WTC11 (cell line): ENCODE measurements at regions not wholly inside any gene's neighbourhood (a gene's known extent, or its start where the extent isn't known, plus 50 kb on each side); places are given as distances from the start of the nearest gene placed in this dataset.

Experiments
- ATAC-seq: fragments of 200-7000 bp; cut with Tn5 transposase; 2 replicates; pipeline ENCODE4 v1.10.0; 2021; ENCODE audit warnings: mild to moderate bottlenecking, moderate library complexity
- CTCF ChIA-PET: fragments of 300-600 bp; sonication (Branson Sonifier 250); formaldehyde crosslinking; loops from one replicate; lab custom pipeline; 2021; ENCODE audit warnings: antibody characterized with exemption; lab: Charles Lee
- POLR2A ChIA-PET: fragments of 350-600 bp; sonication (Branson Sonifier 250); formaldehyde crosslinking; loops from one replicate; lab custom pipeline; 2021; ENCODE audit warnings: antibody characterized with exemption; lab: Charles Lee
- DNase-seq: peaks from one replicate; pipeline ENCODE4 v3.0.0; 2021; ENCODE audit warnings: low spot score
- H3K27ac Mint-ChIP-seq: 2 replicates; pipeline ENCODE4 v1.8.0; 2021; ENCODE audit warnings: mixed read lengths
- H3K27me3 Mint-ChIP-seq: 2 replicates; pipeline ENCODE4 v1.8.0; 2021; ENCODE audit warnings: low read depth, mild to moderate bottlenecking, moderate library complexity, mixed read lengths
- H3K36me3 Mint-ChIP-seq: 2 replicates; pipeline ENCODE4 v1.8.0; 2021; ENCODE audit warnings: mixed read lengths
- H3K4me1 Mint-ChIP-seq: 2 replicates; pipeline ENCODE4 v1.8.0; 2022; ENCODE audit warnings: mixed read lengths
- H3K4me3 Mint-ChIP-seq: 2 replicates; pipeline ENCODE4 v1.8.0; 2021; ENCODE audit warnings: mild to moderate bottlenecking, moderate library complexity, mixed read lengths
- H3K9me3 Mint-ChIP-seq: 2 replicates; pipeline ENCODE4 v1.8.0; 2021; ENCODE audit warnings: mixed read lengths
- ATF1 ChIP-seq: sonication (generic); formaldehyde crosslinking; IDR thresholded peaks from 2 replicates; pipeline ENCODE4 v1.8.1; 2023; ENCODE audit warnings: mild to moderate bottlenecking, moderate library complexity, missing genetic modification reagents
- CREM ChIP-seq: sonication (generic); formaldehyde crosslinking; IDR thresholded peaks from 2 replicates; pipeline ENCODE4 v1.8.1; 2022; ENCODE audit warnings: mild to moderate bottlenecking, missing genetic modification reagents, moderate library complexity
- ETV6 ChIP-seq: sonication (generic); formaldehyde crosslinking; IDR thresholded peaks from 2 replicates; pipeline ENCODE4 v1.8.1; 2022; ENCODE audit warnings: mild to moderate bottlenecking, missing genetic modification reagents
- FOXP1 ChIP-seq: sonication (generic); formaldehyde crosslinking; IDR thresholded peaks from 2 replicates; pipeline ENCODE4 v1.8.0; 2022; ENCODE audit warnings: missing genetic modification reagents, mild to moderate bottlenecking, moderate library complexity, borderline replicate concordance
- IRF2 ChIP-seq: sonication (generic); formaldehyde crosslinking; IDR thresholded peaks from 2 replicates; pipeline ENCODE4 v1.8.0; 2022; ENCODE audit warnings: low read depth, missing genetic modification reagents, borderline replicate concordance
- MXD4 ChIP-seq: fragments of 250-450 bp; sonication (Bioruptor Pico); IDR thresholded peaks from 2 replicates; pipeline ENCODE4 v1.8.0; 2021; ENCODE audit warnings: mild to moderate bottlenecking, moderate library complexity, borderline replicate concordance
- NFATC4 ChIP-seq: fragments of 250-450 bp; sonication (Bioruptor Pico); IDR thresholded peaks from 2 replicates; pipeline ENCODE4 v1.9.0; 2021; ENCODE audit warnings: mild to moderate bottlenecking
- OVOL2 ChIP-seq: fragments of 250-450 bp; sonication (Bioruptor Pico); IDR thresholded peaks from 2 replicates; pipeline ENCODE4 v1.9.0; 2021; ENCODE audit warnings: mild to moderate bottlenecking, borderline replicate concordance
- SMAD3 ChIP-seq: sonication (generic); formaldehyde crosslinking; IDR thresholded peaks from 2 replicates; pipeline ENCODE4 v1.8.0; 2022; ENCODE audit warnings: missing genetic modification reagents, mild to moderate bottlenecking, borderline replicate concordance
- SMAD4 ChIP-seq: sonication (generic); formaldehyde crosslinking; IDR thresholded peaks from 2 replicates; pipeline ENCODE4 v1.8.0; 2022; ENCODE audit warnings: mild to moderate bottlenecking, missing genetic modification reagents
- SP1 ChIP-seq: sonication (generic); formaldehyde crosslinking; conservative IDR thresholded peaks from 2 replicates; pipeline ENCODE4 v1.8.1; 2022; ENCODE audit warnings: missing genetic modification reagents
- TEAD1 ChIP-seq: sonication (generic); formaldehyde crosslinking; IDR thresholded peaks from 2 replicates; pipeline ENCODE4 v1.8.0; 2022; ENCODE audit warnings: mild to moderate bottlenecking, missing genetic modification reagents
- ZBTB21 ChIP-seq: sonication (generic); formaldehyde crosslinking; IDR thresholded peaks from 2 replicates; pipeline ENCODE4 v1.8.1; 2023; ENCODE audit warnings: mild to moderate bottlenecking, missing genetic modification reagents, borderline replicate concordance
- ZNF121 ChIP-seq: sonication (generic); formaldehyde crosslinking; IDR thresholded peaks from 2 replicates; pipeline ENCODE4 v1.8.0; 2023; ENCODE audit warnings: missing genetic modification reagents
- ZNF232 ChIP-seq: sonication (generic); formaldehyde crosslinking; IDR thresholded peaks from 2 replicates; pipeline ENCODE4 v1.8.0; 2022; ENCODE audit warnings: mild to moderate bottlenecking, missing genetic modification reagents
- ZNF416 ChIP-seq: fragments of 250-450 bp; sonication (Bioruptor Pico); IDR thresholded peaks from 2 replicates; pipeline ENCODE4 v1.9.0; 2021; ENCODE audit warnings: mild to moderate bottlenecking, inconsistent platforms
- TF ChIP-seq, protein P1 (sequence below): sonication (generic); formaldehyde crosslinking; IDR thresholded peaks from 2 replicates; pipeline ENCODE4 v1.8.0; 2022; ENCODE audit warnings: mild to moderate bottlenecking, missing genetic modification reagents
- TF ChIP-seq, protein P2 (sequence below): sonication (generic); formaldehyde crosslinking; conservative IDR thresholded peaks from 2 replicates; pipeline ENCODE4 v1.8.1; 2023; ENCODE audit warnings: mild to moderate bottlenecking, low read depth, missing genetic modification reagents, moderate library complexity
- TF ChIP-seq, protein P3 (sequence below): sonication (generic); formaldehyde crosslinking; IDR thresholded peaks from 2 replicates; pipeline ENCODE4 v1.8.1; 2023; ENCODE audit warnings: mild to moderate bottlenecking, missing genetic modification reagents
- TF ChIP-seq, protein P4 (sequence below): sonication (generic); formaldehyde crosslinking; IDR thresholded peaks from 2 replicates; pipeline ENCODE4 v1.8.0; 2023; ENCODE audit warnings: missing genetic modification reagents, mild to moderate bottlenecking, borderline replicate concordance

DNA sequence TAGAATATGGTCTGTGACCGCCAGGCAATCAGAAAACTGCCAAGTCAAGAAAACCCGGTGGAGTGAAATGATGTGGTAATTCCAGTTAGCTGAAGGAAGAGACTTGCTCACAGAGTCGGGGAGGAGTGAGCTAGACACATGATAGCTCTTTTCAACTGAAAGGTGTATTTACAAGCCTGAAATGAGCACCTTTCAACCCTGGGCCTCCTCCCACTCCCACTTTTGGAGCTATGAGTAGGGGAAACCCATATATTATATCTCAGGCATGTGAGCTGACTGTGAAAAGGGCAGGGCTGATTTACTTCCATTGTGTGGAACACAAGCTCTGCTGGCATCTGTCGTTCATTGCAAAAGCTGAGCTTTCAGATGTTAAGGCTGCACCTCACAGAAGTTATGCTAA, 960.2 kb downstream of the TUSC7 start:
- H3K27me3 Mint-ChIP-seq = no peaks in the 10 kb centered on the region
- POLR2A ChIA-PET = interaction anchor here (1.2 kb wide), 1 partner anchor 13 kb away, joined by 4 read pairs; no protein-coding TSS in a partner anchor

DNA sequence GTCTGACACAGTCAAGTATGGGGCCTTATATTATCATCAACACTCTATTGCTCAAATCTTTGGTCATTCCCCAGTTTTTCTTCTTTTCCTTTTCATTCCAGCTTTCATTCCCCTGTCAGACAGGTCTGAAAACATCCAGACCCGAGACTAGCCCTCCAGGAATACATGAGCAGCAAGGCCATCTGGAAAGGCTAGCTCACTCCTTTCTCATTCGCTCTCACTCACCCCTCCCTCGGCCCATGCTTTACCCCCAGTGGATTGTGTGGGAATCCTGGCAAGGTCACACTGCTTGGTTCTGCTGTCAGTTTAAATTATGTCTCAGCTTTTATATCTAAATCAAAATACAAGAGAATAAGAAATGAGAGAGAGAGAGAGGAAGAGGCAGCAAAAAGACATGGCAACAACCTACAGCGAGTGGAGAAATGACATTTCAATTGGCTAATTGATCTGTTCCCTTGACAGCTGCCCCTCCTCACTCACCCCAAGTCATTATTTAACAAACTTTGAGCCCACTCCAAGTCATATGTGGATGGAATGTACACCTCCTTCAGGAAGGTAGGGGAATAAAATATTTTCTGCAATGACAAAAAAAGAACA, 962.2 kb downstream of the TUSC7 start:
- DNase-seq (no peak), ATAC-seq (no peak)
- H3K9me3 Mint-ChIP-seq = no peaks in the 10 kb centered on the region
- no peak overlapping the region for H3K27ac Mint-ChIP-seq
- H3K4me1 Mint-ChIP-seq = peaks cover 5% of the 10 kb centered on the region; the same call in 1 of the 2 replicates
- H3K27me3 Mint-ChIP-seq = no peaks in the 10 kb centered on the region
- TF ChIP-seq ZNF416 (CRISPR knock-in tag) (no peak), CREM (no peak), SMAD4 (no peak), OVOL2 (CRISPR knock-in tag) (no peak), SMAD3 (CRISPR knock-in tag) (no peak)
- no peak overlapping the region for H3K4me3 Mint-ChIP-seq
- ChIA-PET POLR2A (no interaction called here), CTCF (no interaction called here)
- no peaks in the 10 kb centered on the region for H3K36me3 Mint-ChIP-seq

More for the DNA sequence above, 960.2 kb downstream of the TUSC7 start:
- no peak overlapping the region for H3K27ac Mint-ChIP-seq
- CTCF ChIA-PET = no interaction called here
- ATAC-seq (no peak; the same call in 1 of the 2 replicates), DNase-seq (no peak)
- no peak overlapping the region for H3K4me3 Mint-ChIP-seq
- H3K4me1 Mint-ChIP-seq = peaks cover 10% of the 10 kb centered on the region; the same call in 1 of the 2 replicates
- H3K9me3 Mint-ChIP-seq = no peaks in the 10 kb centered on the region
- TF ChIP-seq SP1 (CRISPR knock-in tag) (no peak), MXD4 (CRISPR knock-in tag) (no peak), IRF2 (CRISPR knock-in tag) (no peak), ATF1 (CRISPR knock-in tag) (no peak), NFATC4 (CRISPR knock-in tag) (no peak), ZNF121 (CRISPR knock-in tag) (no peak)
- TF ChIP-seq, protein P1, sequence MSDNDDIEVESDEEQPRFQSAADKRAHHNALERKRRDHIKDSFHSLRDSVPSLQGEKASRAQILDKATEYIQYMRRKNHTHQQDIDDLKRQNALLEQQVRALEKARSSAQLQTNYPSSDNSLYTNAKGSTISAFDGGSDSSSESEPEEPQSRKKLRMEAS (CRISPR knock-in tag) = no peak
- TF ChIP-seq, protein P2, sequence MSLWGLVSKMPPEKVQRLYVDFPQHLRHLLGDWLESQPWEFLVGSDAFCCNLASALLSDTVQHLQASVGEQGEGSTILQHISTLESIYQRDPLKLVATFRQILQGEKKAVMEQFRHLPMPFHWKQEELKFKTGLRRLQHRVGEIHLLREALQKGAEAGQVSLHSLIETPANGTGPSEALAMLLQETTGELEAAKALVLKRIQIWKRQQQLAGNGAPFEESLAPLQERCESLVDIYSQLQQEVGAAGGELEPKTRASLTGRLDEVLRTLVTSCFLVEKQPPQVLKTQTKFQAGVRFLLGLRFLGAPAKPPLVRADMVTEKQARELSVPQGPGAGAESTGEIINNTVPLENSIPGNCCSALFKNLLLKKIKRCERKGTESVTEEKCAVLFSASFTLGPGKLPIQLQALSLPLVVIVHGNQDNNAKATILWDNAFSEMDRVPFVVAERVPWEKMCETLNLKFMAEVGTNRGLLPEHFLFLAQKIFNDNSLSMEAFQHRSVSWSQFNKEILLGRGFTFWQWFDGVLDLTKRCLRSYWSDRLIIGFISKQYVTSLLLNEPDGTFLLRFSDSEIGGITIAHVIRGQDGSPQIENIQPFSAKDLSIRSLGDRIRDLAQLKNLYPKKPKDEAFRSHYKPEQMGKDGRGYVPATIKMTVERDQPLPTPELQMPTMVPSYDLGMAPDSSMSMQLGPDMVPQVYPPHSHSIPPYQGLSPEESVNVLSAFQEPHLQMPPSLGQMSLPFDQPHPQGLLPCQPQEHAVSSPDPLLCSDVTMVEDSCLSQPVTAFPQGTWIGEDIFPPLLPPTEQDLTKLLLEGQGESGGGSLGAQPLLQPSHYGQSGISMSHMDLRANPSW (CRISPR knock-in tag) = no peak
- TF ChIP-seq, protein P3, sequence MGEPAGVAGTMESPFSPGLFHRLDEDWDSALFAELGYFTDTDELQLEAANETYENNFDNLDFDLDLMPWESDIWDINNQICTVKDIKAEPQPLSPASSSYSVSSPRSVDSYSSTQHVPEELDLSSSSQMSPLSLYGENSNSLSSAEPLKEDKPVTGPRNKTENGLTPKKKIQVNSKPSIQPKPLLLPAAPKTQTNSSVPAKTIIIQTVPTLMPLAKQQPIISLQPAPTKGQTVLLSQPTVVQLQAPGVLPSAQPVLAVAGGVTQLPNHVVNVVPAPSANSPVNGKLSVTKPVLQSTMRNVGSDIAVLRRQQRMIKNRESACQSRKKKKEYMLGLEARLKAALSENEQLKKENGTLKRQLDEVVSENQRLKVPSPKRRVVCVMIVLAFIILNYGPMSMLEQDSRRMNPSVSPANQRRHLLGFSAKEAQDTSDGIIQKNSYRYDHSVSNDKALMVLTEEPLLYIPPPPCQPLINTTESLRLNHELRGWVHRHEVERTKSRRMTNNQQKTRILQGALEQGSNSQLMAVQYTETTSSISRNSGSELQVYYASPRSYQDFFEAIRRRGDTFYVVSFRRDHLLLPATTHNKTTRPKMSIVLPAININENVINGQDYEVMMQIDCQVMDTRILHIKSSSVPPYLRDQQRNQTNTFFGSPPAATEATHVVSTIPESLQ (CRISPR knock-in tag) = no peak
- no peaks in the 10 kb centered on the region for H3K36me3 Mint-ChIP-seq

DNA sequence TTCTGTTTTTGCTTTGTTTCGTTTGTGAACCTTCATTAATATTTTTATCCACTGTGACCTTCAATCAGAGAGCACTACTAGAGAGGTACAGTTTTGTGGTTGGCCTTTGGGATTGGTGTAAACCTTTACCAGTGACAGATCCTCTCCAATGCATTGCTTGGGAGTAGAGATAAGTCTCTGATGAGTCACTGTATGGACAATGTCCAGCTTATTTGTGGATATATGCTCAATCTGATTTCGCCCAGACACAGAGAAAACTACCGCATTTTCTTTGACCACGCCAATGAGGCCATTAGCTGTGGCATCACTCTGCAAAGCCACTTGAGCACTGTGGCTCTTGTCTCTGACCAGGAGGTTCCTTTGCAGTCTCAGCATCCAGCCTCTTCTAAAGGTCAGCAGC, 964.7 kb downstream of the TUSC7 start:
- Mint-ChIP-seq H3K9me3 (no peaks in the 10 kb centered on the region), H3K27ac (no peak overlapping the region), H3K36me3 (no peaks in the 10 kb centered on the region), H3K4me3 (no peak overlapping the region), H3K4me1 (peaks cover 3% of the 10 kb centered on the region; the same call in 1 of the 2 replicates), H3K27me3 (no peaks in the 10 kb centered on the region)
- TF ChIP-seq ETV6 = no peak
- TF ChIP-seq, protein P4, sequence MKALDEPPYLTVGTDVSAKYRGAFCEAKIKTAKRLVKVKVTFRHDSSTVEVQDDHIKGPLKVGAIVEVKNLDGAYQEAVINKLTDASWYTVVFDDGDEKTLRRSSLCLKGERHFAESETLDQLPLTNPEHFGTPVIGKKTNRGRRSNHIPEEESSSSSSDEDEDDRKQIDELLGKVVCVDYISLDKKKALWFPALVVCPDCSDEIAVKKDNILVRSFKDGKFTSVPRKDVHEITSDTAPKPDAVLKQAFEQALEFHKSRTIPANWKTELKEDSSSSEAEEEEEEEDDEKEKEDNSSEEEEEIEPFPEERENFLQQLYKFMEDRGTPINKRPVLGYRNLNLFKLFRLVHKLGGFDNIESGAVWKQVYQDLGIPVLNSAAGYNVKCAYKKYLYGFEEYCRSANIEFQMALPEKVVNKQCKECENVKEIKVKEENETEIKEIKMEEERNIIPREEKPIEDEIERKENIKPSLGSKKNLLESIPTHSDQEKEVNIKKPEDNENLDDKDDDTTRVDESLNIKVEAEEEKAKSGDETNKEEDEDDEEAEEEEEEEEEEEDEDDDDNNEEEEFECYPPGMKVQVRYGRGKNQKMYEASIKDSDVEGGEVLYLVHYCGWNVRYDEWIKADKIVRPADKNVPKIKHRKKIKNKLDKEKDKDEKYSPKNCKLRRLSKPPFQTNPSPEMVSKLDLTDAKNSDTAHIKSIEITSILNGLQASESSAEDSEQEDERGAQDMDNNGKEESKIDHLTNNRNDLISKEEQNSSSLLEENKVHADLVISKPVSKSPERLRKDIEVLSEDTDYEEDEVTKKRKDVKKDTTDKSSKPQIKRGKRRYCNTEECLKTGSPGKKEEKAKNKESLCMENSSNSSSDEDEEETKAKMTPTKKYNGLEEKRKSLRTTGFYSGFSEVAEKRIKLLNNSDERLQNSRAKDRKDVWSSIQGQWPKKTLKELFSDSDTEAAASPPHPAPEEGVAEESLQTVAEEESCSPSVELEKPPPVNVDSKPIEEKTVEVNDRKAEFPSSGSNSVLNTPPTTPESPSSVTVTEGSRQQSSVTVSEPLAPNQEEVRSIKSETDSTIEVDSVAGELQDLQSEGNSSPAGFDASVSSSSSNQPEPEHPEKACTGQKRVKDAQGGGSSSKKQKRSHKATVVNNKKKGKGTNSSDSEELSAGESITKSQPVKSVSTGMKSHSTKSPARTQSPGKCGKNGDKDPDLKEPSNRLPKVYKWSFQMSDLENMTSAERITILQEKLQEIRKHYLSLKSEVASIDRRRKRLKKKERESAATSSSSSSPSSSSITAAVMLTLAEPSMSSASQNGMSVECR (CRISPR knock-in tag) = no peak
- TF ChIP-seq FOXP1 (CRISPR knock-in tag) = no peak
- no peak for TF ChIP-seq ATF1 (CRISPR knock-in tag)
- no peak for TF ChIP-seq ZNF232 (CRISPR knock-in tag)
- no peak for TF ChIP-seq ZBTB21 (CRISPR knock-in tag)
- TF ChIP-seq TEAD1 = no peak
- POLR2A ChIA-PET = no interaction called here
- DNase-seq (no peak), ATAC-seq (no peak)
- CTCF ChIA-PET = no interaction called here
